Type B pancreatic cell (in vitro differentiated cells): ENCODE measurements at regions not wholly inside any gene's neighbourhood (a gene's known extent, or its start where the extent isn't known, plus 50 kb on each side); places are given as distances from the start of the nearest gene placed in this dataset.

Experiments
- DNase-seq: peaks from one replicate; pipeline ENCODE4 v3.0.0; 2021; ENCODE audit warnings: mixed read lengths; ENCODE audit not compliant: unreplicated experiment; ENCODE audit errors: extremely low spot score
- H3K27ac Mint-ChIP-seq: 2 replicates; pipeline ENCODE4 v1.8.0; 2021; ENCODE audit warnings: mild to moderate bottlenecking, mixed read lengths
- H3K27me3 Mint-ChIP-seq: 2 replicates; pipeline ENCODE4 v1.8.0; 2021; ENCODE audit warnings: mixed read lengths
- H3K36me3 Mint-ChIP-seq: 2 replicates; pipeline ENCODE4 v1.8.0; 2021; ENCODE audit warnings: mixed read lengths
- H3K4me1 Mint-ChIP-seq: one replicate; pipeline ENCODE4 v1.8.0; 2021; ENCODE audit warnings: mixed read lengths; ENCODE audit not compliant: unreplicated experiment
- H3K4me3 Mint-ChIP-seq: 2 replicates; pipeline ENCODE4 v1.8.0; 2021; ENCODE audit warnings: mild to moderate bottlenecking, mixed read lengths
- H3K9me3 Mint-ChIP-seq: 2 replicates; pipeline ENCODE4 v1.8.0; 2021; ENCODE audit warnings: mixed read lengths
- CTCF ChIP-seq: fragments of 200-600 bp; sonication (generic); conservative IDR thresholded peaks from 2 replicates; pipeline ENCODE4 v1.5.0; 2021; ENCODE audit warnings: antibody characterized with exemption, mild to moderate bottlenecking

DNA sequence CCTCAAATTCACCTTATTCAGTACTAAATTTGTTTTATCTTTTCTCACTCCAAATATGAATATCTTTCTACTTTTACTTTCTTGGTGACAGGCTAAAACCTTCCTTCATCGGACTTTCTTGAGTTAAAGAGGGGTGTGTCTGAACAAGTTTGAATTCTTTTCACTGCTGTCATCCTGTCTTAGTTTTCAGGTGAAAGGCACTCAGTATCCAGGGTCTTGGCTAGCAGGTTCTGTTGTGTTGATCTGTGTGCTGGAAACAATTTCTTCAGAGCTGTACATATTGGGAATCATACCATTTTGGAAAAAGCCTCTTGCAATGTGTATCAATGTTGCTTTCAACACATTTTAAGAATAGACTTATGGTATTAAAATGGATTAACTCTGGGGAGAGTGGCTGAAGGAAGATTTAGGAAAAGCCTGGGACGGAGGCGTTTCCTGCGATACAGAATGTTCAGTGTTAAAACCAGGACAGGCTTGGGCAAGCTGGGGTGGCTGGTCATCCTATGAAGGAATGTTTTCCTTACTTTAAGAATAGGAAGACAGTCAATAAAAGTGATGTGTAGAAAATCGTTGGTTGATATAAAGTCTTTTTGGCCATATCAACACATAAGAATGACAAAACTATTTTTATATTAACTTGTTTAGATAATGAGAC lies 350.7 kb upstream of the SPRED2 start:
- Mint-ChIP-seq H3K36me3 (no peaks in the 10 kb centered on the region), H3K9me3 (peaks cover 5% of the 10 kb centered on the region), H3K4me3 (no peak overlapping the region), H3K27me3 (peaks cover 4% of the 10 kb centered on the region), H3K4me1 (peaks cover 7% of the 10 kb centered on the region), H3K27ac (peak overlapping the region; percentile 42)
- no peak for DNase-seq
- TF ChIP-seq CTCF: no peak

DNA sequence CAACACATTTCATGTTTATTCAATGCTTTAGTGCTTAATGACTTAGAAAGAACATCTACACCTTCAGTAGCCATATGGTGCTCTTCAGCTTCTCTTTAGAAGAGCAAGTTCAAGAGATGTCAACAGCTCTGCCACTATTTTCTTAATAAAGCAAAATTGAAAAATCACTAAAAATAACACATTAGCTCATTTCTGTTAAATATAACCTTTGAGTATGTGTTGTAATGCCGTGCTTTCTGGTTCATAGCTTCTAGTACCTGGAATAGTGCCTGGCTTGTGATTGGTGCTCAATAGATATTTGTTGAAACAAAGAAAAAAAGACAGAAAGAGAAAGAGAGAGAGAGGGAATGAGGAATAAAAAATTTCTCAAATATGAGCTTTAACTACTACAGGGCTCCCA lies 349.8 kb upstream of the SPRED2 start:
- Mint-ChIP-seq H3K9me3 (peaks cover 4% of the 10 kb centered on the region), H3K27ac (peak overlapping the region; percentile 42), H3K4me3 (no peak overlapping the region), H3K27me3 (no peaks in the 10 kb centered on the region), H3K36me3 (no peaks in the 10 kb centered on the region), H3K4me1 (peaks cover 7% of the 10 kb centered on the region)
- DNase-seq: no peak
- TF ChIP-seq CTCF: no peak

DNA sequence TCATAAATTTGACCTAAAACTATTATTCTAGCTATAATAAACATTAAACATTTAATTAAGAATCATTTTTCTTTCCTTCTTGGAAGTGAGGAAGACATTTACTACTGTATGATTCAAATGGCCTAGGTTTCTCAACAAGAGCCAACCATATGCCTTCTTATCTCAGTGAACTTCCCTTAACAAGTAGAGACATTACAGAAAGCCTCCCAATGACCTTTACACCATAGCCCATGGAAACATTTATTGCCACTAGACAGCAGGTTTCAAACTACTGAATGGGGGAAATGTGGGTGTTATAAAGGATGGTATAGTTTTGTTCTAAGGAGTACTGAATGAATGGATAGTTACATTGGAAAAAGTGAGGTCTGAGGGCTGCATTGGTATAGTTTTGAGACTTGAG lies 349.4 kb upstream of the SPRED2 start:
- Mint-ChIP-seq H3K4me3 (no peak overlapping the region), H3K36me3 (no peaks in the 10 kb centered on the region), H3K27me3 (no peaks in the 10 kb centered on the region), H3K4me1 (peaks cover 7% of the 10 kb centered on the region), H3K9me3 (peaks cover 4% of the 10 kb centered on the region), H3K27ac (no peak overlapping the region)
- DNase-seq: no peak
- no peak for TF ChIP-seq CTCF

GRCh38 chr2:65779021-65779420 lies 346.6 kb upstream of the SPRED2 start:
- H3K27me3 Mint-ChIP-seq: no peaks in the 10 kb centered on the region
- TF ChIP-seq CTCF: no peak
- H3K36me3 Mint-ChIP-seq: no peaks in the 10 kb centered on the region
- no peak overlapping the region for H3K27ac Mint-ChIP-seq
- no peak for DNase-seq
- peaks cover 7% of the 10 kb centered on the region for H3K4me1 Mint-ChIP-seq
- no peak overlapping the region for H3K4me3 Mint-ChIP-seq
- peaks cover 4% of the 10 kb centered on the region for H3K9me3 Mint-ChIP-seq

DNA sequence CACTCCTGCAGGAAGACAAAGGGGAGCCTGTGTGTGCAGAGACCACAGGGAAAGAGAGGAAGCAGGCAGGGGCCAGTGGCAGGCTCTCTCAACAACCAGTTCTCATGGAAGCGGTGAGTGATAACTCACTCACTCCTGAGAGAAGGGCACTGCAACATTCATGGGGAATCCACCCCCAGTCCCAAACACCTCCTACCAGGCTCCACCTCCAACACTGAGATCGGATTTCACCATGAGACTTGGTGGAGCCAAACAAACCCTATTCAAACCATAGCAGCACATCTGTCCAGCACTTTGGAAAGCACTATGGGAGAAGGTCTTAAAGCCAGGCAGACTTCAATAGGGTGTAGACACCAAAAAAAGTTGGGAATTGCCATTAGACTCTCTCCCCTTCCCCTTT lies 345.7 kb upstream of the SPRED2 start:
- no peak for TF ChIP-seq CTCF
- no peak for DNase-seq
- Mint-ChIP-seq H3K27me3 (no peaks in the 10 kb centered on the region), H3K27ac (no peak overlapping the region), H3K4me3 (no peak overlapping the region), H3K4me1 (peaks cover 5% of the 10 kb centered on the region), H3K9me3 (peaks cover 4% of the 10 kb centered on the region), H3K36me3 (no peaks in the 10 kb centered on the region)

GRCh38 chr2:65775839-65776238 lies 343.4 kb upstream of the SPRED2 start:
- H3K36me3 Mint-ChIP-seq: no peaks in the 10 kb centered on the region
- H3K4me1 Mint-ChIP-seq: no peaks in the 10 kb centered on the region
- H3K4me3 Mint-ChIP-seq: no peak overlapping the region
- no peak for TF ChIP-seq CTCF
- H3K27ac Mint-ChIP-seq: no peak overlapping the region
- peaks cover 4% of the 10 kb centered on the region for H3K9me3 Mint-ChIP-seq
- no peak for DNase-seq
- H3K27me3 Mint-ChIP-seq: no peaks in the 10 kb centered on the region
